Esophagus squamous epithelium (tissue), 4 donors: ENCODE measurements at regions not wholly inside any gene's neighbourhood (a gene's known extent, or its start where the extent isn't known, plus 50 kb on each side); places are given as distances from the start of the nearest gene placed in this dataset.

Source experiments
- POLR2A ChIP-seq, 4 donors: fragments of 450-650 bp; IDR thresholded peaks; one replicate each; pipeline ENCODE4 v1.6.1; 2017; ENCODE audit warnings: antibody characterized with exemption in 4 of 4, mild to moderate bottlenecking in 4 of 4, moderate library complexity in 3 of 4
- TF ChIP-seq, protein P1 (sequence below), 6 experiments: fragments of 450-650 bp in 4 of 6; fragments of 200-600 bp in 2 of 6; sonication (generic) in 2 of 6; IDR thresholded peaks; one replicate each; pipeline ENCODE4 v1.5.1; 2016 to 2019; ENCODE audit warnings: antibody characterized with exemption in 6 of 6, mild to moderate bottlenecking in 4 of 6, moderate library complexity in 4 of 6

DNA sequence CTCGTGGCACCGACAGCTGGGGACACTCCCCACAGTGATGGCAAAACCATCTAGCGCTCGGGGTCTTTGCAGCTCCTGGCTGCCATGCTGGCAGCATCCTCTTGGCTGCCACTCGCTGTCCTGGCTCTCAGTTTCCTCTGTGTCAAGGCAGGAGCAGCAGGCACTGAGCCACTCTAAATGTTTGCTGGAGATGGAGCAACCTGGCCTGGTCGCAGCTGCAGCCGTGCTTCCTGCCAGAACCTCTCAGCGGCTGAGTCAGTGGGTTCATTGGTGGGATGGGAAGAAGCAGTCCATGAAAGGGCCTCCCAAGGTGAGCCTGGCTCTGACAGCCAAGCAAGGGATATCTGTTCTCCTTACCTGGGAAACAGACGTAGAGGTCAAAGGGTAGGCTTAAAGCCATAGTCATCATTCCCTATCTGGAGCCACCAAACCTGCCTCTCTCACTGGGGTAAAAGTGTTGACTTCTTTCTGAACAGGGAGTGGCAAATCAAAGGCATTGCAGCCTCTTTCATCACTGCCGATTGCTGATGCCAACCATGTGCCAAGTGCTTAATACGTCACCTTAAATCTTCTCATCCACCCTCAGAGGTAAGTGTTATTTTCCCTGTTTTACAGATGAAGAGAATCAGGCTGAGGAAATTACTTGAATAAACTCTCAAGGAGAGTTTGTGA lies 304.8 kb upstream of the ZNF462 start:
- TF ChIP-seq, protein P1, sequence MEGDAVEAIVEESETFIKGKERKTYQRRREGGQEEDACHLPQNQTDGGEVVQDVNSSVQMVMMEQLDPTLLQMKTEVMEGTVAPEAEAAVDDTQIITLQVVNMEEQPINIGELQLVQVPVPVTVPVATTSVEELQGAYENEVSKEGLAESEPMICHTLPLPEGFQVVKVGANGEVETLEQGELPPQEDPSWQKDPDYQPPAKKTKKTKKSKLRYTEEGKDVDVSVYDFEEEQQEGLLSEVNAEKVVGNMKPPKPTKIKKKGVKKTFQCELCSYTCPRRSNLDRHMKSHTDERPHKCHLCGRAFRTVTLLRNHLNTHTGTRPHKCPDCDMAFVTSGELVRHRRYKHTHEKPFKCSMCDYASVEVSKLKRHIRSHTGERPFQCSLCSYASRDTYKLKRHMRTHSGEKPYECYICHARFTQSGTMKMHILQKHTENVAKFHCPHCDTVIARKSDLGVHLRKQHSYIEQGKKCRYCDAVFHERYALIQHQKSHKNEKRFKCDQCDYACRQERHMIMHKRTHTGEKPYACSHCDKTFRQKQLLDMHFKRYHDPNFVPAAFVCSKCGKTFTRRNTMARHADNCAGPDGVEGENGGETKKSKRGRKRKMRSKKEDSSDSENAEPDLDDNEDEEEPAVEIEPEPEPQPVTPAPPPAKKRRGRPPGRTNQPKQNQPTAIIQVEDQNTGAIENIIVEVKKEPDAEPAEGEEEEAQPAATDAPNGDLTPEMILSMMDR (IDR thresholded peaks at IDR 0.05) = no peak
- TF ChIP-seq POLR2A (IDR thresholded peaks at IDR 0.05) = no peak
